ENCODE measurements at regions not wholly inside any gene's neighbourhood (a gene's known extent, or its start where the extent isn't known, plus 50 kb on each side); places are given as distances from the start of the nearest gene placed in this dataset.

DNA sequence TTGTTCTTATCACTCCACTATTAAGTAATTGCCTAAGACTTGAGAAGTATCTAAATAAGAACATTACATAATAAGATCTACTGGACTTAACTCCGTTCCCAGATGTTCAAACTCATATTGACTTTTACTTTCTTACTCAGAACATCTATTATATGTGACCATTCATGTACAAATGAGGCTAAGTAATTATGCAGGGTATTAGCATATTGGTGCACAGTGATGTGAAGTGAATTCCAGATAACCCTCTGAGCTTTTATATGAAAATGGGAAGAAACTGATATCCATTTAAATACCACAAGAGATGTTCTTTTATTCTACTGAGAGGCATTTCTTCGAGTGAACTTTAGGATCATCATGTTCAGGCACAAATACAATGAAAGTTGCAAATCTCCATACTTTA lies 135.7 kb downstream of the ZPLD1 start:
- H3K27me3 ChIP-seq, result no peaks in the 10 kb centered on the region
- 31 to 46% methylated on average over 2 of the region's 2 CpGs for WGBS, 2 donors
- H3K36me3 ChIP-seq, result no peaks in the 10 kb centered on the region
- no peak overlapping the region for H3K27ac ChIP-seq
- TF ChIP-seq CTCF (IDR thresholded peaks at IDR 0.05) (no peak), POLR2A (IDR thresholded peaks at IDR 0.05) (no peak)
- DNase-seq, result no peak
- H3K9me3 ChIP-seq, result no peaks in the 10 kb centered on the region
- no peak overlapping the region for H3K4me3 ChIP-seq
- H3K4me1 ChIP-seq, result no peaks in the 10 kb centered on the region
- intact Hi-C loops (cut with DNase I), result no loop called here

DNA sequence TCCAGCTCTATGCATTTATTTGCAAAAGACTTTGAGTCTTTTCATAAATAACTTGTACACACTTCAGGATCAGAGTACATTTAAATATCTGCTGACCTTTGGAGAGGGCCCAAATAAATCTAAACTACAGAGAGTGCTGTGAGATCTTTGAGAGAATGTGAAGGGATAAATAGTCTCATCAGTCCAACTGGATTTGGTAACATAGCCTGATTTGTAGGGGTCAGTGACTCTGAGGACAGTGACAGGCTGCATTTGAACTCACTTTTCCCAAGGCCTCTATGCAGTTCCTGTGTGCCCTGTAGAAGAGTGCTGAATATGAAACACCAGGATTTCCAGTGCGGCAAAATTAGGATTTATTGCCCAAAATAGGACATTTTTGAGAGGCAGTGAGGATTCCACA lies 136.2 kb downstream of the ZPLD1 start:
- no peak for DNase-seq
- Histone ChIP-seq H3K36me3 (no peaks in the 10 kb centered on the region), H3K4me3 (no peak overlapping the region), H3K27ac (no peak overlapping the region), H3K9me3 (no peaks in the 10 kb centered on the region), H3K27me3 (no peaks in the 10 kb centered on the region), H3K4me1 (no peaks in the 10 kb centered on the region)
- intact Hi-C loops (cut with DNase I), result no loop called here
- WGBS, 2 donors, result 71 to 80% methylated on average over 1 of the region's 1 CpG
- TF ChIP-seq CTCF (IDR thresholded peaks at IDR 0.05), result no peak
- TF ChIP-seq POLR2A (IDR thresholded peaks at IDR 0.05), result no peak

DNA sequence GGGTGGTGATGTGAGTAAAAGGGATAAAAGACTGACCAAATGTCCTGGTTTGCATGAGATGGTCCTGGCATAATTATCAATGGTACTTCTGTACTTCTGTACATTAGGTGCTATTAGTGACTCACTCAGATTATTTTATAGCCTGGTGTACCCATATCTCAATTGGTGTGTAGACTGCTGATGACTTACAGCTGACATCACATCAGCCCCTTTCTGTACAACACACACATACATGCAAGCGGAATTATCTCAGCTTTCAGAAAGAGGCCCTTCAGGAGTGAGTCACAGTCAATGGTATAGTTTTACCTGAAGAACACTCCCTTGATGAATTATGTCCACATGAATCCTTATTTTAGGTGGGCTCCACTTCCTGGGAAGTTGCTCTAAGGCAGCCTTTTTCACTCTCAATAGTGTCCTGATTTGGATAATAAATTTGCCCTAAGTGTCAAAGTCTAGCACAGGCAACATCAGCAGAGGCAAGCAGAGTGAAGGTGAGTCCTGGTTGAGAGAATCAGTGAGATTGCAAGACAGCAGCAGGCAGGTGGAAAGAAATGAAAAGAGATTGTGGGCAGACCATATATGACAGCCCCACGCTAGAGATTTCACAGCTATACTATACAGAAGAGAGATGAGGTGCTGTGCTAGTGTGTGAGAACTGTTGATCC lies 137.0 kb downstream of the ZPLD1 start:
- no peak for DNase-seq
- no peak for TF ChIP-seq POLR2A (IDR thresholded peaks at IDR 0.05)
- TF ChIP-seq CTCF (IDR thresholded peaks at IDR 0.05), result no peak
- intact Hi-C loops (cut with DNase I), result no loop called here
- Histone ChIP-seq H3K36me3 (no peaks in the 10 kb centered on the region), H3K9me3 (no peaks in the 10 kb centered on the region), H3K27me3 (no peaks in the 10 kb centered on the region), H3K27ac (no peak overlapping the region), H3K4me3 (no peak overlapping the region), H3K4me1 (no peaks in the 10 kb centered on the region)
- 83 to 89% methylated on average over 2 of the region's 2 CpGs for WGBS, 2 donors

GRCh38 chr3:102573483-102574028 lies 138.7 kb downstream of the ZPLD1 start:
- intact Hi-C loops (cut with DNase I), result no loop called here
- 73 to 74% methylated on average over 3 of the region's 3 CpGs for WGBS, 2 donors

More at GRCh38 chr3:102573483-102574028, 138.7 kb downstream of the ZPLD1 start:
- TF ChIP-seq CTCF (IDR thresholded peaks at IDR 0.05), result no peak
- no peak for TF ChIP-seq POLR2A (IDR thresholded peaks at IDR 0.05)
- Histone ChIP-seq H3K27ac (no peak overlapping the region), H3K36me3 (no peaks in the 10 kb centered on the region), H3K4me3 (no peak overlapping the region), H3K9me3 (no peaks in the 10 kb centered on the region), H3K27me3 (no peaks in the 10 kb centered on the region), H3K4me1 (no peaks in the 10 kb centered on the region)
- no peak for DNase-seq
